G401 (cell line): ENCODE measurements at regions not wholly inside any gene's neighbourhood (a gene's known extent, or its start where the extent isn't known, plus 50 kb on each side); places are given as distances from the start of the nearest gene placed in this dataset.

Experiments used
- DNase-seq: peaks from one replicate; pipeline ENCODE4 v3.0.0-alpha.2; 2015; ENCODE audit warnings: low spot score
- in situ Hi-C: cut with HindIII; loops from 2 replicates; pipeline ENCODE4 v1.10.0; 2016; ENCODE audit warnings: low sequenced_read_pairs, mixed read lengths

GRCh38 chr3:170737498-170738162, 132.4 kb downstream of the RPL22L1 start:
- DNase-seq = no peak

GRCh38 chr3:170735821-170736220, 134.2 kb downstream of the RPL22L1 start:
- no peak for DNase-seq
- in situ Hi-C loops = no loop called here

More at GRCh38 chr3:170737498-170738162, 132.4 kb downstream of the RPL22L1 start:
- in situ Hi-C loops = no loop called here

DNA sequence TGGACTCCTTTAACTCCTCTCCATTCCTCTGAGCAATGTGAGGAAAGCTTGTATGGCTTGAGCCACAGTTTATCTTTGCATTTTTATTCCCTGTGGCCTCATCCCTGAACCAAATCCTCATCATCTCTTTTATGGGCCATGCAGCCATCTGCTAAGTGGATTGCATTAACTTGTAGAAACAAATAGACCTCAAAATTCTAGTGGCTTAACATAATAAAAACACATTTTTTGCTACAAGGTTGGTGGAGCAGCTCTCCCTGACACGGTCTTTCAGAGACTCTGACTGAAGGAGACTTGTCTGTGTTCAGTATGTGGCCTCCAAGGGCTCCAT, 135.3 kb downstream of the RPL22L1 start:
- no peak for DNase-seq
- in situ Hi-C loops = no loop called here

DNA sequence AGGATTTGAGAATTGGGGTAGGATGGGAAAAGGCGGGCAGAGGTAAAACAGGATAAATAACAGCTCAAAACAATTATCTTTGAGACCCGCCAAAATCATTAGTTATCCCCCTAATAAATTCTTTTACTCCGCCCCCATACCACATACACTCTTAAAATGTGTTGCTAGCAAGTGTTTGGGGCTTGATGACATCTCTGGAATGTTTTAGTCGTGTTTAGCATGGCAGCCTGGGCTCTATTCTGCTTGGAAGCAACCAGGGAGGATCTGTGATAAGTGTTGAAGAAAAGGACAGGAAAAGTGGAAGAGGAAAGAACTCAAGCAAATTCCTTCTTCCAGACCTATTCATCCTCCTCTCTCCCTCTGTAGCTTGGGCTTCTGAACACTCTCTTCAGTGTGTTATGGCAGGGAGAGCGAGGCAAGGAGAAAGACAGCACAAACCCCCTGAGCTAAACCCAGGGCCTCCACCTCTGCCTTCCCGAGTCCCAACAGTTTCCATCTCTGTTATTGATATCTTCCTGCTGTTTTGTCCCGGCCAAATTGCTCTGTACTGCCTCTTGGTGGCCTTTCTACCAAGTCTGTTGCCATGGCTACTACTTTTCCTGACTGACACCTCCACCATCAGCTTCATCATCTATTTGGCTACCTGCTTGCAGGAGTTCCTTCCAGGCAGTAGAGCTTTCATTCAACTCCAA, 135.8 kb downstream of the RPL22L1 start:
- in situ Hi-C loops = no loop called here

GRCh38 chr3:170732660-170733245, 137.2 kb downstream of the RPL22L1 start:
- no peak for DNase-seq
- in situ Hi-C loops = no loop called here

More for the DNA sequence above, 135.8 kb downstream of the RPL22L1 start:
- DNase-seq = no peak

- no peak for DNase-seq
These were observed 138.7 kb downstream of the RPL22L1 start for GRCh38 chr3:170731281-170731680.

GRCh38 chr3:170730071-170730812, 139.8 kb downstream of the RPL22L1 start:
- in situ Hi-C loops = no loop called here
- no peak for DNase-seq

More at GRCh38 chr3:170731281-170731680, 138.7 kb downstream of the RPL22L1 start:
- in situ Hi-C loops = no loop called here

GRCh38 chr3:170728181-170728580, 141.8 kb downstream of the RPL22L1 start:
- no peak for DNase-seq
- in situ Hi-C loops = no loop called here

- in situ Hi-C loops = no loop called here
- no peak for DNase-seq
These were observed 141.9 kb upstream of the SLC7A14 start for GRCh38 chr3:170727754-170728153.

DNA sequence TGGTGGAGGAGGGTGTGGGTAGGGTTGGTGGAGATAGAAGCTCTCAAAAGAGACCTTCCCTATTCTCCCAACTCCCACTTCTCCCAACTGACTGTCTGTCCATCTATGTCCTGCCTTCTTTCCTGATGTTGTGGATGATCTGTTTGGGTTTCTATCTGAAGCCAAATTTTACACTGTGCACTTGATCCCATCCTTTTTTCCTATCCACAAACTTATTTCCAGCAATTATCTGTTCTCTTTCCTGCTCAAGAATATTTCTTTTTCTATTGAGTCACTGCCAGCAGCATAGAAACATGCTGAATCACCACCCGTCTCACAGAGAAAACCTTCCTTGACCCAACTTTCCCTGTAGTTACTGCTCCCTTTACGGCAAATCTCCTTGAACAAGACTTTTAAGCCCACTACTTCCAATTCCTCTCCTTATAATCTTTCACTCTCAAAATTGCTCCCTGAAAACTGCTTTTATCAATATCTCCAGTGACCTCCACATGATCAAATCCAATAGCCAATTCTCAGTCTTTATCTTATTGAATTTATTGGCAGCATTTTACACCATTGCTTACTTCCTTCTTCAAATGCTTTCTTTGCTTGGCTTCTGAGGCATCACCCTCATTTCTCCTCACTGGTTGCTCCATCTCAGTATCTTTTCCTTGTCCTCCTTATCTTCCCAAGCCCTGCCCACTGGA, 141.2 kb upstream of the SLC7A14 start:
- DNase-seq = no peak
- in situ Hi-C loops = no loop called here

GRCh38 chr3:170725285-170725731, 139.4 kb upstream of the SLC7A14 start:
- in situ Hi-C loops = no loop called here
- no peak for DNase-seq

- no peak for DNase-seq
- in situ Hi-C loops = no loop called here
These were observed 138.9 kb upstream of the SLC7A14 start for GRCh38 chr3:170724599-170725280.

DNA sequence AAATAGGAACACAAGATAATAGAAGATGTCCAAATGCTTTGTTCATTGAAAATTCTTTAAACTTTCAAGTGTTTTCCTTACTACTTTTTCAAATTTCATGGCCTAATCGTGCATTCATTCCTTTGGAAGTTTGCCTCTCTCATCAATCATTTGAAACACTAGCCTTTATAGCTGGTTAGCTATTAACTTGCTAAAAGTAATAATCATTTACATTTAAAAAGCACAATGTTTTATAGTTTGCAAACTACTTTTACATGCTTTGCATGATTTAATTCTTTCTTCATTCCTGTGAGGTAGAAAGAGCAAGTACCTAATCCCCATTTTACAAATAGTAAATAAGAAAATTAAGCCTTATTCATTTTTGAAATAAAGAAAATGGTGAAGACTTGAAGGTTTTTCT, 137.4 kb upstream of the SLC7A14 start:
- no peak for DNase-seq
- in situ Hi-C loops = no loop called here

DNA sequence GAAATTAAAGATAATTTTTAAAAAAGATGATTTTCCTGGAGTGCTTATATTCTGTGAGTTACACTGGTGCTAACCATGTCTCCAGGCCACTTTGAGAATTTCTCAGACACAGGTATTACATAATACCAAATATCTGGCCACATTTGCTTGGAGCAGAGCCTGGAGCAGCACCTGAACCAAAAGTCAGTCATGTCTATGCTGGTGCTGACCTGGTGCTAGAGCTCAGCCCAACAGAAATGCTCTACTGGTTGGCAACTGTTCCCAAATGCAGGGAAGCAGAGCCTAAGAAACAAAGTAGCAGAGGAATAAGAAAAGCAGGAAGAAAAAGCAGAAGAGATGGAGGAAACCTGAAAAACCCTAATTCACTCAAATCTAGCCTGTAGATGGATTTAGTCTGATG, 135.7 kb upstream of the SLC7A14 start:
- no peak for DNase-seq
- in situ Hi-C loops = no loop called here

GRCh38 chr3:170719300-170719699, 133.4 kb upstream of the SLC7A14 start:
- DNase-seq = no peak
- in situ Hi-C loops = no loop called here

- no peak for DNase-seq
- in situ Hi-C loops = no loop called here
These were observed 133.0 kb upstream of the SLC7A14 start for GRCh38 chr3:170718848-170719247.

DNA sequence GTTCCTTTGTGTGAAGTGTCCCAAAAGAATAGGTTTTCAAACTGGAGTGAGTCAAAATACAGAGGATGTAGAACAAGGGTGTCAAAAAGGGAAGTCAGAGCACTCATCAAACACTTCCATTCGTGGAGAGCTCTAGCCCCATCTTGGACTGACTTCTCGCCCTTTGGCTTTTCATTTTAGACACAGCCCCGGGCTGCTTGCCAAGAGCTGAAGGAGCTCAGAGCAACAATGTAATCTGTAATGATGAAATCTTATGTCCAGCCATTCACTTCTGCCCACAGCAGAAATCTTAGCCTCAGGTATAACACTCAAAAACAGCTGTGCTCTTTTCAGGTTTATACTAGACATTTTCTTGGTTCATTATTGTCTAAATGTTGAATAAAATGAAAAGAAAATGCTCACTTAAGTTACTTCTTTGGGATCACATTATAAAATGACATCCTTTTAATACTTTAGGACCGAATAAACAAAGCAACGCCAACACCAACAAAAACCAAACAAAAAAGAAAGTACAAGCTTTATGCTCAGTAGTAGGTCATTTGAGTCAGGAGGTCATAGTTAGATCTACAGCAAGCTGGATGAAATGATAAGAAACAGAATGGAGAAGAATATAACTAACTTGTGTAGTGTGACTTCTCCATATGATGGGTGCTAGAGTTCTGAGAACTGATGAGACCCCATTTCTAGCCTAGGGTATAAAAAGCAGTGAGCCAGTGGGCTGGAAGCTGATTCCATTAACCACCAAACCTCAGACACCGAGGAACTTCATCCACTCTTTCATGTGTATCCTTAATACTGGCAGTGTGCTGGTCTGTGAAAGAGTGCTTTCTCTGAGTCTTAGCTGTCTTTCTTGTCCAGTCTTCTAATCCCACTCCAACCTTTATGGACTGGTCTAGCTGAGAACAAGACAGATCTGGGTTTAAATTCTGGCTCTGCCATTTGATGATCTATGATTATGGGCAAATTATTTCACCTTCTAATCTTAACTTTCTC, 131.8 kb upstream of the SLC7A14 start:
- no peak for DNase-seq
- in situ Hi-C loops = no loop called here
